GM21526 (cell line): ENCODE measurements at regions not wholly inside any gene's neighbourhood (a gene's known extent, or its start where the extent isn't known, plus 50 kb on each side); places are given as distances from the start of the nearest gene placed in this dataset.

Experiments used
- ATAC-seq: cut with Tn5 transposase; IDR thresholded peaks from one replicate; pipeline ENCODE4 v1.9.1; 2021; ENCODE audit warnings: moderate library complexity; ENCODE audit not compliant: unreplicated experiment, low FRiP score

- ATAC-seq = no peak
Observed at GRCh38 chr10:3846736-3847135, 61.7 kb upstream of the KLF6 start.

- no peak for ATAC-seq
Observed at GRCh38 chr10:3844491-3845025, 59.5 kb upstream of the KLF6 start.

- ATAC-seq = no peak
Observed at GRCh38 chr10:3838460-3839437, 53.7 kb upstream of the KLF6 start.

GRCh38 chr10:3837647-3838459 lies 52.8 kb upstream of the KLF6 start:
- ATAC-seq = no peak

GRCh38 chr10:3836222-3836820 lies 51.3 kb upstream of the KLF6 start:
- no peak for ATAC-seq

- ATAC-seq = no peak
Observed at GRCh38 chr10:3835770-3836169, 50.8 kb upstream of the KLF6 start.

GRCh38 chr10:3834947-3835346 lies 49.9 kb upstream of the KLF6 start:
- ATAC-seq = no peak
